Body of pancreas (tissue), 4 donors: ENCODE measurements at regions not wholly inside any gene's neighbourhood (a gene's known extent, or its start where the extent isn't known, plus 50 kb on each side); places are given as distances from the start of the nearest gene placed in this dataset.

ENCODE experiments used
- CTCF ChIP-seq, 7 experiments: fragments of 450-650 bp in 4 of 7; fragments of 200-600 bp in 3 of 7; sonication (generic) in 3 of 7; IDR thresholded peaks; one replicate each; pipeline ENCODE4 v1.5.1; 2016 to 2019; ENCODE audit warnings: antibody characterized with exemption in 7 of 7
- POLR2A ChIP-seq, 3 donors: fragments of 450-650 bp; IDR thresholded peaks; one replicate each; pipeline ENCODE4 v1.6.1; 2016; ENCODE audit warnings: antibody characterized with exemption in 3 of 3, mild to moderate bottlenecking in 2 of 3

- TF ChIP-seq CTCF (IDR thresholded peaks at IDR 0.05): no peak
- no peak for TF ChIP-seq POLR2A (IDR thresholded peaks at IDR 0.05)
These were observed 545.7 kb upstream of the PABPC4L start for GRCh38 chr4:134747108-134747805.
